ENCODE measurements at regions not wholly inside any gene's neighbourhood (a gene's known extent, or its start where the extent isn't known, plus 50 kb on each side); places are given as distances from the start of the nearest gene placed in this dataset.

DNA sequence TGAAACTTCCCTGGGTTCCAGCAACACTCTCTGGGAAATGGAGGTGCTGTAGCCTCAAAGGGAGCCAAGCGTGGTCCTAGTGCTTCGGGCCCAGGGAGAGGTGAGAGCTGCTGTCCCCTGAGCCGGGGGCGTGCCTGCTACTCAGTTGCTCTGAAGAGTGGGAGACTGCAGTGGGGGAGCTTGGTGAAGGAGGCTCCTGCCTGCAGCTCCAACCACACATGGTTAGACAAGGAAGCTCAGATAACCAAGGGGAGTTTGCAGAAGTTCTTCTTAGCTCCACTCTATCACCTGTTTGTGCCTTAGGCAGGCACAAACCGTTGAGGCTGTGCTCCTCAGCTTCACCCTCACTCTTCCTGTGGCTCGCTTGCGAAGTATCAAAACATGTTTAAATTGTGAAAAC lies 53.6 kb upstream of the TRPM1 start:
- TF ChIP-seq, protein P1, sequence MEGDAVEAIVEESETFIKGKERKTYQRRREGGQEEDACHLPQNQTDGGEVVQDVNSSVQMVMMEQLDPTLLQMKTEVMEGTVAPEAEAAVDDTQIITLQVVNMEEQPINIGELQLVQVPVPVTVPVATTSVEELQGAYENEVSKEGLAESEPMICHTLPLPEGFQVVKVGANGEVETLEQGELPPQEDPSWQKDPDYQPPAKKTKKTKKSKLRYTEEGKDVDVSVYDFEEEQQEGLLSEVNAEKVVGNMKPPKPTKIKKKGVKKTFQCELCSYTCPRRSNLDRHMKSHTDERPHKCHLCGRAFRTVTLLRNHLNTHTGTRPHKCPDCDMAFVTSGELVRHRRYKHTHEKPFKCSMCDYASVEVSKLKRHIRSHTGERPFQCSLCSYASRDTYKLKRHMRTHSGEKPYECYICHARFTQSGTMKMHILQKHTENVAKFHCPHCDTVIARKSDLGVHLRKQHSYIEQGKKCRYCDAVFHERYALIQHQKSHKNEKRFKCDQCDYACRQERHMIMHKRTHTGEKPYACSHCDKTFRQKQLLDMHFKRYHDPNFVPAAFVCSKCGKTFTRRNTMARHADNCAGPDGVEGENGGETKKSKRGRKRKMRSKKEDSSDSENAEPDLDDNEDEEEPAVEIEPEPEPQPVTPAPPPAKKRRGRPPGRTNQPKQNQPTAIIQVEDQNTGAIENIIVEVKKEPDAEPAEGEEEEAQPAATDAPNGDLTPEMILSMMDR (IDR thresholded peaks at IDR 0.05): no peak
- no peak for TF ChIP-seq POLR2AphosphoS5 (IDR thresholded peaks at IDR 0.05)
- no peak for TF ChIP-seq POLR2A (IDR thresholded peaks at IDR 0.05)

Measured in sigmoid colon (tissue), 4 donors.